Fibroblast of lung (primary cell): ENCODE measurements at regions not wholly inside any gene's neighbourhood (a gene's known extent, or its start where the extent isn't known, plus 50 kb on each side); places are given as distances from the start of the nearest gene placed in this dataset.

Source experiments
- DNase-seq, 2 donors: peaks; one replicate each; pipeline versions ENCODE4 v3.0.0 to v3.0.0-alpha.2; 2010; ENCODE audit warnings: low read depth in 2 of 2
- H2AFZ ChIP-seq: 2 replicates; pipeline ENCODE4 v1.5.1; 2012; ENCODE audit warnings: low read length, control low read depth, inconsistent platforms
- H3K27ac ChIP-seq: 2 replicates; pipeline ENCODE4 v1.5.1; 2011; ENCODE audit warnings: low read length, control low read depth; ENCODE audit not compliant: insufficient read depth
- H3K27me3 ChIP-seq: 2 replicates; pipeline ENCODE4 v1.5.1; 2011; ENCODE audit warnings: mild to moderate bottlenecking, low read length; ENCODE audit not compliant: control insufficient read depth, insufficient read depth
- H3K36me3 ChIP-seq: 2 replicates; pipeline ENCODE4 v1.5.1; 2011; ENCODE audit warnings: low read length; ENCODE audit not compliant: control insufficient read depth, insufficient read depth
- H3K4me1 ChIP-seq: 2 replicates; pipeline ENCODE4 v1.5.1; 2011; ENCODE audit warnings: low read length; ENCODE audit not compliant: control insufficient read depth, insufficient read depth; ENCODE audit errors: extremely low read depth
- H3K4me2 ChIP-seq: 2 replicates; pipeline ENCODE4 v1.5.1; 2011; ENCODE audit warnings: low read length, control low read depth; ENCODE audit not compliant: insufficient read depth; ENCODE audit errors: extremely low read depth
- H3K4me3 ChIP-seq, 4 experiments: fragments of 200-600 bp in 1 of 4; sonication (generic) in 1 of 4; replicated peaks in 1 of 4; 2 replicates each; pipeline ENCODE4 v1.5.1; 2011 to 2016; ENCODE audit warnings: low read length in 4 of 4, low read depth in 3 of 4, mild to moderate bottlenecking in 3 of 4, control low read depth in 2 of 4, inconsistent platforms in 1 of 4, mixed read lengths in 1 of 4; ENCODE audit not compliant: insufficient read depth in 1 of 4; ENCODE audit errors: control extremely low read depth in 1 of 4
- H3K79me2 ChIP-seq: 2 replicates; pipeline ENCODE4 v1.5.1; 2012; ENCODE audit warnings: mild to moderate bottlenecking, low read length, inconsistent platforms; ENCODE audit not compliant: control insufficient read depth, insufficient read depth
- H3K9ac ChIP-seq: 2 replicates; pipeline ENCODE4 v1.5.1; 2011; ENCODE audit warnings: mild to moderate bottlenecking, low read length, control low read depth; ENCODE audit not compliant: insufficient read depth
- H3K9me3 ChIP-seq: 2 replicates; pipeline ENCODE4 v1.5.1; 2012; ENCODE audit warnings: low read depth, low read length; ENCODE audit not compliant: control insufficient read depth, insufficient read depth
- H4K20me1 ChIP-seq: 2 replicates; pipeline ENCODE4 v1.5.1; 2011; ENCODE audit warnings: low read length; ENCODE audit not compliant: control insufficient read depth, insufficient read depth; ENCODE audit errors: extremely low read depth
- CTCF ChIP-seq, 2 donors: IDR thresholded peaks in 1 of 2; conservative IDR thresholded peaks in 1 of 2; 1 replicate in 1 of 2; 2 replicates in 1 of 2; pipeline ENCODE4 v1.5.1; 2011 to 2012; ENCODE audit warnings: low read length in 2 of 2, control low read depth in 1 of 2, inconsistent platforms in 1 of 2, low read depth in 1 of 2, mild to moderate bottlenecking in 1 of 2
- EZH2 ChIP-seq: IDR thresholded peaks from 2 replicates; pipeline ENCODE4 v1.5.1; 2012; ENCODE audit warnings: low read length, control low read depth, mild to moderate bottlenecking; ENCODE audit errors: missing control alignments

GRCh38 chr11:15724601-15725000, 609.9 kb downstream of the INSC start:
- no peak for DNase-seq
- Histone ChIP-seq H4K20me1 (no peaks in the 10 kb centered on the region), H3K9me3 (no peaks in the 10 kb centered on the region), H3K4me2 (no peak overlapping the region), H3K4me1 (no peaks in the 10 kb centered on the region), H2AFZ (no peak overlapping the region), H3K4me3 (no peak overlapping the region), H3K79me2 (no peaks in the 10 kb centered on the region), H3K27ac (no peak overlapping the region), H3K27me3 (no peaks in the 10 kb centered on the region), H3K36me3 (no peaks in the 10 kb centered on the region), H3K9ac (no peak overlapping the region)
- TF ChIP-seq EZH2 (no peak), CTCF (conservative IDR thresholded peaks at IDR 0.05 in 1 of 2, IDR thresholded peaks at IDR 0.05 in 1 of 2; ENCODE audit: low read depth in 1 of 2, low read length in 2 of 2) (no peak)

DNA sequence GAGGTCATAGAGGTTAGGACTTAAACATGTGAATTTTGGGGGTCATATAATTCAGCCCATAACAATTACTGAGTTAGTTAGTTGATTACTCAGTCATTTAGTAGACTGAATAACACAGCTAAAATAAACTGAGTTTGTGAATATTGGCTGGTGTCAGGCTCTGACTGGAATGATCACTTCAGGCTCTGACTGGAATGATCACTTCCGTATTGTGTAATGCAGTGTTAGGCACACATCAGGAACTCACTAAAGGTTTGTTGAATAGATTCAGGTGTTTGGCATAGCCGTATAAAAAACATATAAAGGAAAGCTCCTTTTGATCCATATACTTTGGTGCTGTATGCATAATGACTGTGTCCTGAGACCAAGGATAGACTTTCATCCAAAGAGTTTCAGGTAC, 610.5 kb downstream of the INSC start:
- DNase-seq = no peak
- TF ChIP-seq CTCF (conservative IDR thresholded peaks at IDR 0.05 in 1 of 2, IDR thresholded peaks at IDR 0.05 in 1 of 2; ENCODE audit: low read depth in 1 of 2, low read length in 2 of 2) = no peak
- TF ChIP-seq EZH2 = no peak
- H3K9ac ChIP-seq = no peak overlapping the region
- no peaks in the 10 kb centered on the region for H4K20me1 ChIP-seq
- no peaks in the 10 kb centered on the region for H3K4me1 ChIP-seq
- H2AFZ ChIP-seq = no peak overlapping the region
- H3K4me3 ChIP-seq = no peak overlapping the region
- H3K36me3 ChIP-seq = no peaks in the 10 kb centered on the region
- H3K9me3 ChIP-seq = no peaks in the 10 kb centered on the region
- no peak overlapping the region for H3K27ac ChIP-seq
- no peak overlapping the region for H3K4me2 ChIP-seq
- no peaks in the 10 kb centered on the region for H3K27me3 ChIP-seq
- no peaks in the 10 kb centered on the region for H3K79me2 ChIP-seq

- Histone ChIP-seq H3K27me3 (no peaks in the 10 kb centered on the region), H2AFZ (no peak overlapping the region), H4K20me1 (no peaks in the 10 kb centered on the region), H3K4me3 (no peak overlapping the region), H3K4me2 (no peak overlapping the region), H3K36me3 (no peaks in the 10 kb centered on the region), H3K27ac (no peak overlapping the region), H3K79me2 (no peaks in the 10 kb centered on the region), H3K9me3 (no peaks in the 10 kb centered on the region), H3K9ac (no peak overlapping the region), H3K4me1 (no peaks in the 10 kb centered on the region)
- TF ChIP-seq EZH2 (no peak), CTCF (conservative IDR thresholded peaks at IDR 0.05 in 1 of 2, IDR thresholded peaks at IDR 0.05 in 1 of 2; ENCODE audit: low read depth in 1 of 2, low read length in 2 of 2) (no peak)
- no peak for DNase-seq
Observed at GRCh38 chr11:15726221-15726746, 611.6 kb downstream of the INSC start.
